ACC112 (cell line): ENCODE measurements at regions not wholly inside any gene's neighbourhood (a gene's known extent, or its start where the extent isn't known, plus 50 kb on each side); places are given as distances from the start of the nearest gene placed in this dataset.

Experiments used
- H2AFZ ChIP-seq: fragments of 200-600 bp; sonication (generic); one replicate; pipeline ENCODE4 v1.6.0; 2017; ENCODE audit warnings: antibody characterized with exemption, low read length; ENCODE audit not compliant: unreplicated experiment
- H3K27ac ChIP-seq: fragments of 200-600 bp; sonication (generic); 2 replicates; pipeline ENCODE4 v1.5.1; 2014; ENCODE audit warnings: low read depth, mild to moderate bottlenecking, antibody characterized with exemption, low read length, moderate library complexity
- H3K27me3 ChIP-seq: fragments of 200-600 bp; sonication (generic); 2 replicates; pipeline ENCODE4 v1.6.1; 2014; ENCODE audit warnings: mild to moderate bottlenecking, antibody characterized with exemption, low read length, moderate library complexity, mixed read lengths; ENCODE audit not compliant: insufficient read depth
- H3K36me3 ChIP-seq: fragments of 200-600 bp; sonication (generic); 2 replicates; pipeline ENCODE4 v1.6.1; 2016; ENCODE audit warnings: mild to moderate bottlenecking, antibody characterized with exemption, low read length, moderate library complexity, mixed read lengths; ENCODE audit not compliant: insufficient read depth
- H3K4me1 ChIP-seq: fragments of 200-600 bp; sonication (generic); one replicate; pipeline ENCODE4 v1.6.1; 2016; ENCODE audit warnings: low read length, mixed read lengths; ENCODE audit not compliant: insufficient read depth, unreplicated experiment, control insufficient read depth
- H3K4me3 ChIP-seq: fragments of 200-600 bp; sonication (generic); 2 replicates; pipeline ENCODE4 v1.5.1; 2014; ENCODE audit warnings: mild to moderate bottlenecking, low read depth, low read length
- H3K79me2 ChIP-seq: fragments of 200-600 bp; sonication (generic); one replicate; pipeline ENCODE4 v1.6.0; 2016; ENCODE audit warnings: low read length; ENCODE audit not compliant: control insufficient read depth, unreplicated experiment, insufficient read depth

DNA sequence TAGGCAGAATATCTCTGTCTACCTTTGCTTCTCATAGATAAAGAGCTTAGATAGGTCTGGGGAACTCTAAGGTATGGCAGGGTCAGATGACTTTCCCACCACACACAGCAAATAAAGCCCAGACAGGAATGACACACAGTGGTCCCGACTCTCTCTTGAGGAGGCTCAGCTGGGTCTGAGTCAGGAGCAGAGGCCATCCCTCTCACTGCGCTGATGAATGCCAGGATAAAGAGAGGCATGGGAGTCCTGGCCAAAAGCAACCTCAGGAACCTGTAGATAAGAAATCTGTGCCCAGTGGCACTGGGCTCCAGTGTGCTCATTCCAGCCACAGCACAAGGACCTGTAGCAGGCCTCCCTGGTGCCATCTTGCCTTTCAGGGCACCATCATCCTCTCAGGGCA is 129.4 kb upstream of the PARP11 start:
- H3K79me2 ChIP-seq = no peaks in the 10 kb centered on the region
- no peak overlapping the region for H2AFZ ChIP-seq
- no peak overlapping the region for H3K4me3 ChIP-seq
- H3K4me1 ChIP-seq = no peaks in the 10 kb centered on the region
- peaks cover 73% of the 10 kb centered on the region for H3K27me3 ChIP-seq
- H3K36me3 ChIP-seq = no peaks in the 10 kb centered on the region
- no peak overlapping the region for H3K27ac ChIP-seq

DNA sequence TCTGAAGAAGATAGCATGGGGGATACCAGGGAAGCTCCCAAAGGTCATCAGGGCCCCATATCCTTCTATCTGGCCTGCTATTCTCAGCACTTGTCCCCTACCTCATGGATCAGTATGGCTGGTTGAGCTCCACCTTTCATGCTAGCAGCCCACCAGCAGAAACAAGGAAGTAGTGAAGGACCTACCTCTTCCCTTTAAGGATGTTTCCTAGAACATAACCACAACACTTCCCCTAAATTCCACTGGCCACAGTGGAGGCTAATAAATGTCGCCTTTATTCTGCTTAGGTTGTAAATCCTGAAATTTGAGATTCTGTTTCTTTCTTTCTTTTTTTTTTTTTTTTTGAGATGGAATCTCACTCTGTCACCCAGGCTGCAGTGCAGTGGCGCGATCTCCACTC is 128.6 kb upstream of the PARP11 start:
- H3K36me3 ChIP-seq = no peaks in the 10 kb centered on the region
- H3K79me2 ChIP-seq = no peaks in the 10 kb centered on the region
- H3K27me3 ChIP-seq = peaks cover 74% of the 10 kb centered on the region
- H3K4me3 ChIP-seq = no peak overlapping the region
- H3K27ac ChIP-seq = no peak overlapping the region
- no peaks in the 10 kb centered on the region for H3K4me1 ChIP-seq
- H2AFZ ChIP-seq = no peak overlapping the region

DNA sequence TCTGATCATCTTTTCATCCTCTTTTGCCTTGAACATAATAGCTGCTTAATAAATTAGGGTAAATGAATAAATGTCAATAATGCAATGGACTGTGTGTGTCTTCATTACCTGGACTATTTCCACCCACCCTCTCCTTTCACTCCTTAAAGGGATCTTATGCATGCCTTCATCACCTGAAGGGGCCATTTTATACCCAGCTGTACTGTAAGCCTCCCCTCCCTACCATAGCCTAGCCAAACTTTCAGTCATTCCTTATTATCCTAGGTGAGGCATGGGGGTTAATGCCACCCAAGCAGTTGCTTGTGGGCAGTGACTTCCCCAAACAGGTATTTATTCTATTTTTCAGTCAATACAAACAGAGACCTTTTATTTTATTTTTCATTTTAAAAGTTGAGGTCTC is 127.8 kb upstream of the PARP11 start:
- Histone ChIP-seq H3K79me2 (no peaks in the 10 kb centered on the region), H2AFZ (no peak overlapping the region), H3K4me1 (no peaks in the 10 kb centered on the region), H3K36me3 (no peaks in the 10 kb centered on the region), H3K27ac (no peak overlapping the region), H3K27me3 (peaks cover 76% of the 10 kb centered on the region), H3K4me3 (no peak overlapping the region)

DNA sequence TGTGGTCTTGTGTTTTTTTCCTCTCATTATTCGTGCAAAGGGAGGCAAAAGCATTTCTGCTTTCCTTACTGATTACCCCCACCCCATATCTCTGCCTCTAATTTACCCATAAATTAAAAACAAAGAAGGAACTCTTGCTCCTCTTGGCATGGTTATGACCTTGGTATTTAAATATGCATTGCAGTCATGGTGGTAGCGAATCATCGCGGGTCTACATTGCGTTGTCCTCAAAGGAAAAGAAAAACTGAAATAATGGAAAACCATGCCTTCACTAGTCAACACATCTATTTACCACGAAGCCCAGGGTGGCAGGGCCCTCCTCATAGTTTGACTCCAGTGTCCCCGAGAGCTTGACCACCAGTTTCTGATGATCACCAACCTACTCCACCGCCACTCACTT is 126.7 kb upstream of the PARP11 start:
- Histone ChIP-seq H2AFZ (no peak overlapping the region), H3K4me3 (no peak overlapping the region), H3K4me1 (no peaks in the 10 kb centered on the region), H3K27me3 (peaks cover 72% of the 10 kb centered on the region), H3K36me3 (no peaks in the 10 kb centered on the region), H3K27ac (no peak overlapping the region), H3K79me2 (no peaks in the 10 kb centered on the region)

DNA sequence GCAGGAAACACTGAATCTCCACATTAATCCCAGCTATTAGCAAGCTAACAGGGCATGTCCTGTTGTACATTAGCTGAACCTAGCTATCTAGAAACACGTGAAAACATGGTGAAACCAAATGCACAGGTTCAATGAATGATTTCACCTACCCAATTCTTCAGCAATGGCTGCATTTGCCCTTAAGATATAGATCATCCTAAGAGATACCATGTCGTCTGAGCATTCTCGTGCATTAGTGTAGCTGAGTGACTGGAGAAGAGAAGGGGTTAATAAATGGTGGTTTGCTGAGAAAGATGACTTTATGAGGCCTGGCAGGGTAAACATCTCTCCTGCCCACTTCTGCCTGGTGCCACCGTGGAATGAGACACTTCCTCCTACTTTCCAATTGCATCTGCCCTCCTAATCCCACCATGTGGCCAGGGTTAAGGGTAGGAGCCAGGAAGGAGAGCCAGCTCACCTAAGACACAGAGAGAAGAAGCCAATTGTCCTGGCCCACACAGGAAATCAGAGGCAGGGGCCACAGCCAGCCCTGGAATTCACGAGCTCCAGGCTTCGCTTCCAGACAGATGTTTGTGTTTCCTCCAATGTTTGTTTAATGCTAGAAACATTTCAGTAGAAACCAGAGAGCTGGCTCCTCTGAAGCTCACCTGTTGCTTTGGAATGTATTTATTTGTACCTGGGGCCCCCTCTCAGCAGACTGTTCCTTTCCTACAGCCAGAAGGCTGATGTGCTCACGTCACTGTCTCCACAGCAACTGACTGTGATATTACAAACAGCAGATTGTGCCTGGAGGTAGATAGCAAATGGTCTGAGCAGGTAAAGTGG is 126.0 kb upstream of the PARP11 start:
- H3K4me3 ChIP-seq = no peak overlapping the region
- no peak overlapping the region for H3K27ac ChIP-seq
- peaks cover 72% of the 10 kb centered on the region for H3K27me3 ChIP-seq
- H3K79me2 ChIP-seq = no peaks in the 10 kb centered on the region
- no peaks in the 10 kb centered on the region for H3K4me1 ChIP-seq
- no peak overlapping the region for H2AFZ ChIP-seq
- H3K36me3 ChIP-seq = no peaks in the 10 kb centered on the region

DNA sequence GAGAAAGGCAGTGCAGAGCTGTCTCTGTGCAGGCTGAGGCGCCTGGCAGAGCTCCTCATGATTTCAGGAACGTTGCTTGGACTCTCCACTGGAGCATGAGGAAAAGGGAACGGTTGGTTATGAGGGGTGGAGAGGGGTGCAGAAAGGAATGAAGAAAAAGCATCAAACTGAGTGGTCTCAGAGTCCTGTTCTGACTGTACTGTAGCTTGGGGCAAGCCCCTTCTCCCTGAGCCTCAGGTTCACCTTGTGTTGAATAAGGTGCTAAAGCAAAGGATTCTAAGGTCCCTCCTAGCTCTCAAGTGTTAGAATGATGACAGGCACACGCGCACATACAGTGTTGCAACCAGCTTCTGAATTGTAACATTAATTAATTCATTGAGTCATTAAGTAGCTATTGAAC is 125.2 kb upstream of the PARP11 start:
- no peaks in the 10 kb centered on the region for H3K79me2 ChIP-seq
- H3K27ac ChIP-seq = no peak overlapping the region
- no peaks in the 10 kb centered on the region for H3K4me1 ChIP-seq
- H3K27me3 ChIP-seq = peaks cover 70% of the 10 kb centered on the region
- H3K36me3 ChIP-seq = no peaks in the 10 kb centered on the region
- H2AFZ ChIP-seq = no peak overlapping the region
- no peak overlapping the region for H3K4me3 ChIP-seq

DNA sequence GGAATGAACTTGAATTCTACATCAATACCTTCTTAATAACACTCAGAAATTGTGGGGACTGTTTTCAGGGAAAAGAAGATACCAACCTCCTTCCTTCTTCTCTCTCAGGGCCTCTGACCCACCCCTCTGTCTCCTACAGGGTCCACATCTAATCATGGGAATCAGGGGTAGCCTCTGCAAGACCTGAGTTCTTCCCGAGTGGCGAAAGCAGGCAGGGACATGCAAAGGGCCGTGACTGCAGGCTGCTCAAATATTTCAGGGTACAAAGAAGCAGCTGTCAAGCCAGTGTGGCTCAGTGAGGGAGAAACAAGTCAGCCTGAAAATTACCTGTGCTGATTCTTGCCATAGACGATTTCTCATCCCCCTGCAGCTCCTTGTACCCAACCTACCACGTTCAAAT is 123.1 kb upstream of the PARP11 start:
- Histone ChIP-seq H3K27me3 (peaks cover 74% of the 10 kb centered on the region), H3K4me1 (no peaks in the 10 kb centered on the region), H3K79me2 (no peaks in the 10 kb centered on the region), H3K4me3 (no peak overlapping the region), H3K27ac (no peak overlapping the region), H2AFZ (no peak overlapping the region), H3K36me3 (no peaks in the 10 kb centered on the region)

DNA sequence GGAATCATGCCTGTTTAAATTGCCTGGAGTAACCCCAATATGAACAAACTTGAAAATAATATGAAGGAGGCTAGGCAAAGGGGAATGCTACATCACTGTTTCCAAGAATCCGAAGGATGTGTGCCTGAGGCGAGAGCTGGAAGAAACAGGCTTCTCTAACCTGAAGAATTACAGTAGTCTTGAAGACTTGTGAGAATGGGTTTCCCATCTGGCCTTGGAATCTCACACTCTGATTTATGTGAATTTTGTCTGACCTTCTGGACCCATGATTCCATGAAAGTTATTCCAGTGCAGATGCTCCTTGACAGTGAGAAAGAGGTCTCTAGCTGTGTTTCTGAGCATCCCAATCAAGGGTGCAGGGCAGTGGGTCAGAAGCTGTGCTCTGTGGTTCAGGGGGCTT is 122.1 kb upstream of the PARP11 start:
- no peaks in the 10 kb centered on the region for H3K36me3 ChIP-seq
- H3K27me3 ChIP-seq = peaks cover 74% of the 10 kb centered on the region
- no peak overlapping the region for H2AFZ ChIP-seq
- no peaks in the 10 kb centered on the region for H3K4me1 ChIP-seq
- no peaks in the 10 kb centered on the region for H3K79me2 ChIP-seq
- H3K4me3 ChIP-seq = no peak overlapping the region
- H3K27ac ChIP-seq = no peak overlapping the region

DNA sequence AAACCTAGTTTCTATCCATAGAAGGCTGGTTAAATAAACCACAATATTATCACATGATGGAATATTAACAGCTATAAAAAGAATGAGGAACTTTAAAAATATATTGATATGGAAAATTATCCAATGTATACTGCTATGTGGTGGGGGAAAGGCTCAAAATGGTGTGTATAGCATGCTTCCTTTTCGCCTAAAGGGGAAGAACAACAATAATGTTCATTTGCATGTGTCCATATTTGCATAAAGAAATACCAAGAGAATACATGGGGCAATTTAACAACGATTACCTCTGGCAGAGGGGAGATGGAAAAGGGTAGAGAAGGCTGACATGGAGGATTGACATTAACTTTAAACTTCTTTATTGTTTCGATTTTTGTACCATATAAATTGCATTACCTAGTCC is 121.3 kb upstream of the PARP11 start:
- Histone ChIP-seq H3K4me1 (no peaks in the 10 kb centered on the region), H3K27ac (no peak overlapping the region), H3K36me3 (no peaks in the 10 kb centered on the region), H3K79me2 (no peaks in the 10 kb centered on the region), H3K4me3 (no peak overlapping the region), H3K27me3 (peaks cover 79% of the 10 kb centered on the region), H2AFZ (no peak overlapping the region)

DNA sequence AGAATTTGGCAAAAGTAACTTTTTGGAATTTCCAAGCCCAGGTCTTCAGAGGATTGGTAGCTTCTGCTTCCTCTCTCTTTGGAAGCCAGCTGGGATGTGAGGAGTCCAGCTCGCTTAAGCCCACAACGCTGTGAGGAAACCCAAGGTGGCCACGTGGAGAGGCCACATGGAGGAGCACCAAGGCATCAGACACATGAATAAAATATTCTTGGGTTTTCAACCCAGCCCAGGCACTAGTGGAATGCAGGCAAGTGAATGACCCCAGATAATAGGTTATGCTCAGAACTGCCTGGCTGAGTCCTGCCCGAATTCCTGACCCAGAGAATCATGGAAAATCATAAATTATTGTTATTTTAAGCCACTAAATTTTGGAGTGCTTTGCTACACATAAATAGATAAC is 119.7 kb upstream of the PARP11 start:
- Histone ChIP-seq H3K27ac (no peak overlapping the region), H3K79me2 (no peaks in the 10 kb centered on the region), H2AFZ (no peak overlapping the region), H3K4me1 (no peaks in the 10 kb centered on the region), H3K36me3 (no peaks in the 10 kb centered on the region), H3K27me3 (peaks cover 80% of the 10 kb centered on the region), H3K4me3 (no peak overlapping the region)

DNA sequence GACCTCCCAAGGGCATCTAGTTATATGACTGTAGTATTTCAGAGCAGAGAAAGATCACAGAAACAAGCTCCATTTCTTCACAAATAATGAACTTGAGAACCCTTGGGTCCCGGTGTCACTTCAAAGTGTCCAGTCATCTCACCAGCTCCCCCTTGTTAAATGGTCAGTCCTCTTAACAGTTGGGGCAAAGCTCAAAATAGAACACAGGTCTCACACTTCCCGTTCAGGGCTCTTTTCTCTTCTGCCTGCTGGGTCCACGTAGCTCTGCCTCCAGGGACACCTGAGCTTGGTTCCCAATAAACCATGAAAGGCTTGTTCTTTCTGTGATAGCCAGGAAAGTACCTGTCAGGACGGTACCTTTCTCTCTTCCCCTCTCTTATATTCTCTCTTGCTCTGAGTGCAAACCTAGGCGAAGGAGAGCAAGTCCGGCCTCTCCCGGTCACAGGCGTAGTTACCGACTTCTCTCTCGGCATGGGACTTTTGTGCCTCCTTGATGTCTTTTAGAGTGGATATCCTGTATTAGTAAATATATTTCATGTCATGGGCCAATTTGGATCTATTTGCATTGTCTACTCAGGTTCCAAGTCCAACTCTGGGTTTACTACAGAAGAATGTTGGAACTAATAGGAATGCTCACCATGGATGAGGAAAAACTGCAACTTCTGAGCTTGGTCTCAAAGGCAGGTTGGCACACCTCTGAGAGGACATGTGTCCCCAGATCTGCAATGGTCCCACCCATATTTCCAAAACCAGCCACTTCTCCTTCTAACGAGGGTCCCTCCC is 118.8 kb upstream of the PARP11 start:
- H2AFZ ChIP-seq = no peak overlapping the region

More for the DNA sequence above, 118.8 kb upstream of the PARP11 start:
- H3K27ac ChIP-seq = no peak overlapping the region
- H3K4me1 ChIP-seq = no peaks in the 10 kb centered on the region
- no peaks in the 10 kb centered on the region for H3K79me2 ChIP-seq
- no peak overlapping the region for H3K4me3 ChIP-seq
- H3K27me3 ChIP-seq = peaks cover 71% of the 10 kb centered on the region
- H3K36me3 ChIP-seq = no peaks in the 10 kb centered on the region
